OCI-LY7 (cell line): ENCODE measurements at regions not wholly inside any gene's neighbourhood (a gene's known extent, or its start where the extent isn't known, plus 50 kb on each side); places are given as distances from the start of the nearest gene placed in this dataset.

Experiments
- BruUV-seq: library from RNA; stranded (reverse); fragments of 400-500 nt; replicated peaks from 2 replicates; lab custom pipeline; 2021; lab: Mats Ljungman, UMichigan
- CTCF ChIA-PET: fragments of 300-600 bp; sonication (Branson Sonifier 250); formaldehyde crosslinking; loops from one replicate; lab custom pipeline; 2022; ENCODE audit warnings: antibody characterized with exemption; ENCODE audit not compliant: unreplicated experiment; lab: Charles Lee
- POLR2A ChIA-PET: fragments of 300-600 bp; sonication (Branson Sonifier 250); formaldehyde crosslinking; loops from one replicate; lab custom pipeline; 2022; ENCODE audit warnings: antibody characterized with exemption; lab: Charles Lee
- DNase-seq: peaks from one replicate; pipeline ENCODE4 v3.0.0-alpha.2; 2015; ENCODE audit warnings: low spot score
- H2AFZ ChIP-seq: fragments of 200-600 bp; sonication (generic), shearing (Covaris generic); 2 replicates; pipeline ENCODE4 v1.6.1; 2014; ENCODE audit warnings: mild to moderate bottlenecking, antibody characterized with exemption, low read length, moderate library complexity
- H3K27ac ChIP-seq: fragments of 200-600 bp; sonication (generic); 2 replicates; pipeline ENCODE4 v1.5.1; 2014; ENCODE audit warnings: mixed run types, low read depth, mild to moderate bottlenecking, moderate library complexity, low read length, inconsistent platforms; ENCODE audit not compliant: poor library complexity, severe bottlenecking
- H3K36me3 ChIP-seq: fragments of 200-600 bp; sonication (generic); 2 replicates; pipeline ENCODE4 v1.6.1; 2014; ENCODE audit warnings: mild to moderate bottlenecking, antibody characterized with exemption, low read length, moderate library complexity, mixed read lengths; ENCODE audit not compliant: insufficient read depth
- H3K4me1 ChIP-seq: fragments of 200-600 bp; sonication (generic); 2 replicates; pipeline ENCODE4 v1.5.1; 2014; ENCODE audit warnings: mild to moderate bottlenecking, low read length; ENCODE audit not compliant: insufficient read depth, poor library complexity, severe bottlenecking
- H3K4me2 ChIP-seq: fragments of 200-600 bp; sonication (generic); 2 replicates; pipeline ENCODE4 v1.6.1; 2014; ENCODE audit warnings: mild to moderate bottlenecking, low read length
- H3K4me3 ChIP-seq: fragments of 200-600 bp; sonication (generic); 2 replicates; pipeline ENCODE4 v1.5.1; 2014; ENCODE audit warnings: mild to moderate bottlenecking, low read depth, low read length; ENCODE audit not compliant: poor library complexity, severe bottlenecking
- H3K79me2 ChIP-seq: fragments of 200-600 bp; sonication (generic); 2 replicates; pipeline ENCODE4 v1.6.1; 2016; ENCODE audit warnings: low read depth, mild to moderate bottlenecking, low read length, moderate library complexity, mixed read lengths; ENCODE audit not compliant: insufficient read depth
- H3K9me2 ChIP-seq: fragments of 200-600 bp; sonication (generic); 2 replicates; pipeline ENCODE4 v1.6.1; 2016; ENCODE audit warnings: mild to moderate bottlenecking, low read length, mixed read lengths; ENCODE audit not compliant: insufficient read depth
- H3K9me3 ChIP-seq: fragments of 200-600 bp; sonication (generic); 2 replicates; pipeline ENCODE4 v1.6.1; 2014; ENCODE audit warnings: mild to moderate bottlenecking, mixed run types, low read length, mixed read lengths
- H4K20me1 ChIP-seq: fragments of 200-600 bp; sonication (generic); 2 replicates; pipeline ENCODE4 v1.6.1; 2014; ENCODE audit warnings: mild to moderate bottlenecking, antibody characterized with exemption, low read length, moderate library complexity, mixed read lengths; ENCODE audit not compliant: insufficient read depth
- EZH2phosphoT487 ChIP-seq: fragments of 200-600 bp; sonication (generic); IDR thresholded peaks from 2 replicates; pipeline ENCODE4 v1.6.1; 2018; ENCODE audit warnings: low read depth, borderline replicate concordance, mild to moderate bottlenecking, mixed run types, antibody characterized with exemption, low read length, moderate library complexity, mixed read lengths
- intact Hi-C: fragments of 100-400 bp; cut with micrococcal nuclease; formaldehyde crosslinking; loops from one replicate; pipeline ENCODE4 v1.10.0; 2022; ENCODE audit not compliant: unreplicated experiment
- TF ChIP-seq, protein P1 (sequence below): fragments of 200-600 bp; sonication (generic); conservative IDR thresholded peaks from 2 replicates; pipeline ENCODE4 v1.5.1; 2014; ENCODE audit warnings: mild to moderate bottlenecking, antibody characterized with exemption, low read length, moderate library complexity, mixed read lengths

- no peaks in the 10 kb centered on the region for H3K9me3 ChIP-seq
- H3K36me3 ChIP-seq = no peaks in the 10 kb centered on the region
- H4K20me1 ChIP-seq = no peaks in the 10 kb centered on the region
- intact Hi-C loops = no loop called here
- no peak overlapping the region for H3K4me3 ChIP-seq
- ChIA-PET CTCF (no interaction called here), POLR2A (interaction anchor here (0.6 kb wide), 3 partner anchors 10 to 1120 kb away, joined by 3 to 5 read pairs (median 4); no protein-coding TSS in a partner anchor)
- DNase-seq = no peak
- no peaks in the 10 kb centered on the region for H3K4me1 ChIP-seq
- TF ChIP-seq, protein P1, sequence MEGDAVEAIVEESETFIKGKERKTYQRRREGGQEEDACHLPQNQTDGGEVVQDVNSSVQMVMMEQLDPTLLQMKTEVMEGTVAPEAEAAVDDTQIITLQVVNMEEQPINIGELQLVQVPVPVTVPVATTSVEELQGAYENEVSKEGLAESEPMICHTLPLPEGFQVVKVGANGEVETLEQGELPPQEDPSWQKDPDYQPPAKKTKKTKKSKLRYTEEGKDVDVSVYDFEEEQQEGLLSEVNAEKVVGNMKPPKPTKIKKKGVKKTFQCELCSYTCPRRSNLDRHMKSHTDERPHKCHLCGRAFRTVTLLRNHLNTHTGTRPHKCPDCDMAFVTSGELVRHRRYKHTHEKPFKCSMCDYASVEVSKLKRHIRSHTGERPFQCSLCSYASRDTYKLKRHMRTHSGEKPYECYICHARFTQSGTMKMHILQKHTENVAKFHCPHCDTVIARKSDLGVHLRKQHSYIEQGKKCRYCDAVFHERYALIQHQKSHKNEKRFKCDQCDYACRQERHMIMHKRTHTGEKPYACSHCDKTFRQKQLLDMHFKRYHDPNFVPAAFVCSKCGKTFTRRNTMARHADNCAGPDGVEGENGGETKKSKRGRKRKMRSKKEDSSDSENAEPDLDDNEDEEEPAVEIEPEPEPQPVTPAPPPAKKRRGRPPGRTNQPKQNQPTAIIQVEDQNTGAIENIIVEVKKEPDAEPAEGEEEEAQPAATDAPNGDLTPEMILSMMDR = no peak
- TF ChIP-seq EZH2phosphoT487 = no peak
- no peaks in the 10 kb centered on the region for H3K9me2 ChIP-seq
- no peak overlapping the region for H3K27ac ChIP-seq
- no peaks in the 10 kb centered on the region for H3K79me2 ChIP-seq
- BruUV-seq = no TSS peak
- H2AFZ ChIP-seq = no peak overlapping the region
- H3K4me2 ChIP-seq = no peak overlapping the region
Measured at GRCh38 chr2:215602997-215603396, 167.1 kb upstream of the FN1 start.

DNA sequence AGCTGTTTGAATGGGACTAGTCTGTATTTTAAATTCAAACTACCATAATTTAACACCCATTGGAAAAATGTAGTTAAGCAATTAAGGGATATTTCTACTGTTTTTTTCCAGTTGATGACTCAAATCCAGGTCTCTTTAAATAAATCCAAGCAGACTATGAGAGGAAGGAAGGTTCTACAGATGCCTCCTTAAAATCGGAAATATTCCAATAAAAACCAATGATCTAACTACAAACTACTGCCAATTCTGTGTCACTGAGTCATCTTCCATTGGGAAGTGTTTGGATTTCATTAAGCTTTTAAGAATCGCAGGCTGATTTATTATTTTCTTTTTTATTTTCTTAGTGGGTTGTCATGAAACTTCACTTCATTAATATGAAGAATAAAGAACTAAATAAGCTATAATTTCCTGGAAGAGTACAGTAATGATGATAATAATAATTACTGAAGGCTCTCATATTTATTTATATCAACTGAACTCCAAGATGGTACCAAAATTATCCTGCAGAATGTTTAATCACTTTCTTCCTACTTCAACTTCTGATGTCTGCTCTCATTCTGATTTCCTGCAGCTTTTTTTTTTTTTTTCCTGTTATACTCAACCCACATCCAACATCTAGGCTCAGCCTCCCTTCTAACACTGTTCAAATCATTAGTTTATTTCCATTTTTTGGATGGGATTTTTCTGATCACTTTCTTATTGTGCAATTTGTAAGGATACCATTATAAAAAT lies 166.3 kb upstream of the FN1 start:
- TF ChIP-seq EZH2phosphoT487 = no peak
- TF ChIP-seq, protein P1 = no peak

DNA sequence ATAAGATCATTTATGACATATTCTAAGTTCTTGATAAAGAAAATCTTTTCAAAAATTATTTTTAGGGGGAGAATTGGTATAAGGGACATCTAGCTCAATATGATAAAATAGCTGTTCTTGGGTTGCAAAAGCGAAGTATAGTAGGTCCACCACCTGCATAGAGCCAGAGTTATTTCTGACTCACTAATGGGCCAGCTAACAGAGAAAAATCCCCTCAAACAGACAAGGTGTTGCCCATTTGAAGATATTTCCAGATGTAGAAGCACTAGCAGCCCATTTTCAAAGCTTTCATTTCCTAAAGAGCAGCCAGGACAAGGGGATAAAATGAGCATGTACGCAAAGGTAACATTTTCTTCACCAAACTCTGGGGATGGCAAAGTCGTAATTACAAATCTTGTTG lies 165.7 kb upstream of the FN1 start:
- Histone ChIP-seq H3K4me3 (no peak overlapping the region), H3K36me3 (no peaks in the 10 kb centered on the region), H3K4me2 (no peak overlapping the region), H4K20me1 (no peaks in the 10 kb centered on the region), H3K79me2 (no peaks in the 10 kb centered on the region), H3K9me3 (no peaks in the 10 kb centered on the region), H3K4me1 (no peaks in the 10 kb centered on the region), H2AFZ (no peak overlapping the region), H3K27ac (no peak overlapping the region), H3K9me2 (no peaks in the 10 kb centered on the region)
- ChIA-PET CTCF (no interaction called here), POLR2A (interaction anchor here (0.6 kb wide), 2 partner anchors 31 to 51 kb away, joined by 3 to 7 read pairs; no protein-coding TSS in a partner anchor)
- TF ChIP-seq, protein P1 = no peak
- no peak for TF ChIP-seq EZH2phosphoT487
- no TSS peak for BruUV-seq
- intact Hi-C loops = no loop called here
- DNase-seq = no peak

More for the DNA sequence above, 166.3 kb upstream of the FN1 start:
- H3K9me2 ChIP-seq = no peaks in the 10 kb centered on the region
- H4K20me1 ChIP-seq = no peaks in the 10 kb centered on the region
- intact Hi-C loops = no loop called here
- no peaks in the 10 kb centered on the region for H3K79me2 ChIP-seq
- no peaks in the 10 kb centered on the region for H3K9me3 ChIP-seq
- POLR2A ChIA-PET = interaction anchor here (0.6 to 0.7 kb wide), 3 partner anchors 50 to 1243 kb away, joined by 3 to 4 read pairs (median 3); no protein-coding TSS in a partner anchor
- H3K4me1 ChIP-seq = no peaks in the 10 kb centered on the region
- no peak overlapping the region for H3K4me3 ChIP-seq
- H3K27ac ChIP-seq = no peak overlapping the region
- BruUV-seq = no TSS peak
- no peaks in the 10 kb centered on the region for H3K36me3 ChIP-seq
- CTCF ChIA-PET = no interaction called here
- H3K4me2 ChIP-seq = no peak overlapping the region
- H2AFZ ChIP-seq = no peak overlapping the region
- DNase-seq = no peak
